ENCODE measurements at regions not wholly inside any gene's neighbourhood (a gene's known extent, or its start where the extent isn't known, plus 50 kb on each side); places are given as distances from the start of the nearest gene placed in this dataset.

DNA sequence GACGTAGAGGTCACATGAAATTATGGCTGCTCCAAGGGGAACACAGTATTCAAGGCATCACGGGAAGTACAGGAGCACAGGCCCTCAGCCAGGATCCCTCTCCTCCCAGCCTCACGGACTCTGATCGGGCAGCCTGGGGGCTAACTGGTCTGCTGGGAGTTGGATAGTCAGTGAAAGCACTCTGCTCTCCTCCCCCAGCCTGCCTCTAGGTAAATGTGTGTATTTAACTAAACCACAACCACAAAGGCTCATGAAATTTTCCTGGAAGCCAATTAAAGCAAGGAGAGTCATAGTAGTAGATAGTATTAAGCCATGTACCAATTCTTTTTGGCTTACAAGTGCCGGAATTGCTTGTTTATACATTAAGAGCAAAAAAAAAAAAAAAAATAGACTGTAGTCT lies 254.3 kb downstream of the MSRB3 start:
- peaks cover 10% of the 10 kb centered on the region for H3K36me3 Mint-ChIP-seq (ENCODE audit: low read depth)
- H3K9me3 Mint-ChIP-seq: peaks cover 9% of the 10 kb centered on the region
- TF ChIP-seq, protein P1, sequence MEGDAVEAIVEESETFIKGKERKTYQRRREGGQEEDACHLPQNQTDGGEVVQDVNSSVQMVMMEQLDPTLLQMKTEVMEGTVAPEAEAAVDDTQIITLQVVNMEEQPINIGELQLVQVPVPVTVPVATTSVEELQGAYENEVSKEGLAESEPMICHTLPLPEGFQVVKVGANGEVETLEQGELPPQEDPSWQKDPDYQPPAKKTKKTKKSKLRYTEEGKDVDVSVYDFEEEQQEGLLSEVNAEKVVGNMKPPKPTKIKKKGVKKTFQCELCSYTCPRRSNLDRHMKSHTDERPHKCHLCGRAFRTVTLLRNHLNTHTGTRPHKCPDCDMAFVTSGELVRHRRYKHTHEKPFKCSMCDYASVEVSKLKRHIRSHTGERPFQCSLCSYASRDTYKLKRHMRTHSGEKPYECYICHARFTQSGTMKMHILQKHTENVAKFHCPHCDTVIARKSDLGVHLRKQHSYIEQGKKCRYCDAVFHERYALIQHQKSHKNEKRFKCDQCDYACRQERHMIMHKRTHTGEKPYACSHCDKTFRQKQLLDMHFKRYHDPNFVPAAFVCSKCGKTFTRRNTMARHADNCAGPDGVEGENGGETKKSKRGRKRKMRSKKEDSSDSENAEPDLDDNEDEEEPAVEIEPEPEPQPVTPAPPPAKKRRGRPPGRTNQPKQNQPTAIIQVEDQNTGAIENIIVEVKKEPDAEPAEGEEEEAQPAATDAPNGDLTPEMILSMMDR (IDR thresholded peaks at IDR 0.05; ENCODE audit: unreplicated experiment in 3 of 3): no peak
- H3K27me3 Mint-ChIP-seq (ENCODE audit: low read depth): peaks cover 3% of the 10 kb centered on the region
- H3K27ac Mint-ChIP-seq: peak overlapping the region; percentile 16 to 94 (median 62)
- H3K4me3 Mint-ChIP-seq: peak overlapping the region in 1 of 3 experiments; percentile 50
- H3K4me1 Mint-ChIP-seq: peaks cover 57% of the 10 kb centered on the region

DNA sequence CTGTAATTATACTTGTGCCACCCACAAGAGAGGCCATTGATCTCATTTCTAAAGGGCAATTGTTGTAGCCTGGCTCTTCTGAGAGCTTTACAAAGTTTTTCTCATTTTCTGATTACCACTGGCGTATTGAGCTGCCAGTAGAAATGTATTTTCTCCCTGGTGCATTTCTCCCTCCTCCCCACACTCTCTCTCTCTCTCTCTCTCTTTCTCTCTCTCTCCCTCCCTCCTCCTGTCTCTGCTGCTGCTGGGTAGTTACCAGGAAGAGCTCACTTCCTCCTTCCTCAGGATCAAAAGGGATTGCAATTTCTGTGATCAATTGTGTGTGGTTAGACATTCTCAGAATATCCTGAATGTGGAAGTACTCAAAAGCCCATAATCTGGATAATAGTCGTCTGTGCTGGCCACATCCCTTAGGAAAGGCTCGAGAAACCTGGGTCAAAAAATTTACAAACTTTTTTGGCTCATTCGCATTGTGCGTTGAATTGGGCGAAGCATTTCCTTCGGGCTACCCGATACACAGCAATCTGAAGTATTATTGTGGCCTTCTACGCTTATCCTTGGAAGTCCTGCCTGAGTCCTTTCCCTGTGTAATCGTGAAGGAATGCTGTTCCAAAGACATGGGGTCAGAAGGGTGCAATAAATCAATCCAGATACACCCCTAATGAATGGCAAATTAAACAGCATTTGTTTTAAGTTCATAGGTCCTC lies 254.8 kb downstream of the MSRB3 start:
- Mint-ChIP-seq H3K9me3 (peaks cover 13% of the 10 kb centered on the region), H3K36me3 (ENCODE audit: low read depth) (peaks cover 14% of the 10 kb centered on the region), H3K4me3 (peak overlapping the region in 2 of 3 experiments; percentile 0 to 43), H3K27me3 (ENCODE audit: low read depth) (peaks cover 3% of the 10 kb centered on the region), H3K4me1 (peaks cover 60% of the 10 kb centered on the region), H3K27ac (peak overlapping the region; percentile 16 to 94 (median 62))
- TF ChIP-seq, protein P1 (IDR thresholded peaks at IDR 0.05; ENCODE audit: unreplicated experiment in 3 of 3): no peak

DNA sequence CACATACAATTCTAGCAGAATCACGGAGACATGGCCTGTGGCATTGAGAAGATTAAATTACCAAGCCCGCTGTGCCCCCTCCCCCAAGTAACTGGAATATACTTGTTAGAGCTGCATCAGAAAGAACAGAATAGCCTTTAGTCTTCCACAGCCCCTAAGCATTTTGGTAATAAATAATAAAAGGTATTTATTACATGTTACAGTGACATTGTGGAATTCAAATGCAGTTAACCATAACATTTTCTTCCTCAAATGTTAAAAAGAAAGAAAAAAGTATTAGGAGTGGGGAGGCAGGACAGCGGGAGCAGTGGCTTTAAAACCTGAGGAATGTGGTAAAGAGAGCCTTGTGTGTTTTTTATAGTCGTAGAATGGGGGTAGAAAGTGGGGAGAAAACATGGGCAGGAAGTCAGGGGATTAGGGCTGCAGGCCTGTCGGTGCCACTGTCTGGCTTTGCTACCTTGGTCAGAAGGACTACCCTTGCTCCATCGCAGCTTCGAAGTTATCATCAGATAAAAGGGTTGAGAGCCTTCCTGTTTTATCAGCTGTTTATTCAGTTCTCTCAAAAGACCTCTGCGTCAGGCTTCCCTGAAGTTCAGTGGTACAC lies 255.9 kb downstream of the MSRB3 start:
- TF ChIP-seq, protein P1 (IDR thresholded peaks at IDR 0.05; ENCODE audit: unreplicated experiment in 3 of 3): no peak
- Mint-ChIP-seq H3K36me3 (ENCODE audit: low read depth) (peaks cover 24% of the 10 kb centered on the region), H3K9me3 (peaks cover 21% of the 10 kb centered on the region), H3K4me1 (peaks cover 60% of the 10 kb centered on the region), H3K4me3 (peak overlapping the region in 2 of 3 experiments; percentile 11 to 26), H3K27ac (peak overlapping the region; percentile 62 to 94 (median 88)), H3K27me3 (ENCODE audit: low read depth) (peaks cover 3% of the 10 kb centered on the region)

DNA sequence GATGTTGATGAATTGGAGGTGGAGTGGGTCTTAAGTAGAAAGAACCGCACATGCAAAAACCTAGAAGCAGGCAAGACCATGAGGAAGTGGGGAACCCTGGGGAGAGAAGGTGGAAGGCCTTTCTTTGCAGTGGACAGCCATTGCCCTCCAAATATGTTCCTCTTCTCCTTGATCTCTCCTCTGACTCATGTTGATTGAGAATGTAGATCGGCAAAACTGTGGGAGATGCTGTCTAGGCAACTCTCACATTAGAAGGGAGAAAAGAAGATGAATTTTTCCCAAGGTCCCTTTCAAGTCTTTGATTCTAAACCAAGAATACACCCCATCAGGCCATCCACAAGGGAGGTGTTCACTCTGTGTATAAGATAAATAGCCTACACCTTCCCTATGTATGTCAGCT lies 257.5 kb downstream of the MSRB3 start:
- Mint-ChIP-seq H3K4me1 (peaks cover 60% of the 10 kb centered on the region), H3K36me3 (ENCODE audit: low read depth) (peaks cover 33% of the 10 kb centered on the region), H3K9me3 (peaks cover 33% of the 10 kb centered on the region), H3K27ac (peak overlapping the region; percentile 62 to 94 (median 88)), H3K4me3 (no peak overlapping the region), H3K27me3 (ENCODE audit: low read depth) (peaks cover 3% of the 10 kb centered on the region)
- TF ChIP-seq, protein P1 (IDR thresholded peaks at IDR 0.05; ENCODE audit: unreplicated experiment in 3 of 3): no peak

DNA sequence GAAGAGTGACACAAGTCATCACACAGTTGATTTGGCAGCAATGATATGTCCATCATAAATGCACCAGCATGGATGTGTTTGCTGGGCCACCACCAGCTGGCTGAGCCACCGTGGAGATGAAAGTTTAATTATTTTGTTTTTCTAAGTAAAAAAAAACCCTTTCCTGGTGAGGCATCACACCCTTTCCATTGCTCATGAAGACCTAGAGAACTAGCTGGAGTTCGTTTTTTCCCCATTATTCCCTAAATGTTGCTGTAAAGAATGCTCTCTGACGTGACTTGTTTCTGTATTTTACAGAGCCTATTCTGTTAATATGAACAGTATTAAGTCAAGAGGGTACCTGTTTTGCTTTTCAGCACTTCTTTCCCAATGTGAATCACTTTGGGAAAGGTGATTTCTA lies 257.9 kb downstream of the MSRB3 start:
- Mint-ChIP-seq H3K36me3 (ENCODE audit: low read depth) (peaks cover 34% of the 10 kb centered on the region), H3K4me3 (no peak overlapping the region), H3K27me3 (ENCODE audit: low read depth) (peaks cover 3% of the 10 kb centered on the region), H3K4me1 (peaks cover 60% of the 10 kb centered on the region), H3K27ac (peak overlapping the region; percentile 62 to 94 (median 88)), H3K9me3 (peaks cover 33% of the 10 kb centered on the region)
- TF ChIP-seq, protein P1 (IDR thresholded peaks at IDR 0.05; ENCODE audit: unreplicated experiment in 3 of 3): no peak

All from nephron (organoid).